ENCODE measurements at regions not wholly inside any gene's neighbourhood (a gene's known extent, or its start where the extent isn't known, plus 50 kb on each side); places are given as distances from the start of the nearest gene placed in this dataset.

DNA sequence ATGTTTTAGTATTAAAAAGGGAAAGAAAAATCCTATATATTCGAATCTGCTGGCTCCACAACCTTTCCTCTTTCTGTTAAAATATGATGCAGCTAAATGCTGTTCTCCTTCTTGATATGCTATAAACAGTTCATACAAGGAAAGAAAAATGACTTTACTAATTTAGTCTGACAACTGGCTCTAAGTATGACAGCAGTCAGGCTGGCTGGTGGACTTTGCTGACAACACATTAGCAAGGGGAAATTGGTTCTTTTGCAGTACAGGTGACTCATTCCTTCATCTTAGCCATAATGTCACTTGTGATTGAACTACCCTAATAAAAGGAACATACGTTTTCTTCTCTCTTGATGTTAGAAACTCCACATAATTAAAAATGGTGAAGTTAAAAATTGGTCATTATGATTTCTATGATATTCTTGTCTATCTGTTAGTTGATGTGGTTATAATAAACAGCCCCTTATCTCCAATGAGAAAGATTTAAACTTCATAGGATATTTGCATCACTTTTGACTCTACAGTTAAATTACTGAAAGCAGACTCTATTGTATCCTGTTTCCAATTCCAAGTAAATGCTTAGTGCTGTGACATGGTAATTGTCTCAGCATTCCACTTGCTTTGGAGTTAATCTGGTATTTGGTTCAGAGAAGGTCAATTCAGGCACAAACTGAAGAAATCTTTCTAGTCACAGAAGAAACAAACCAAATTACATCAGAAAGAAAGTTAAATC is 315.3 kb upstream of the GULP1 start:
- no peak for TF ChIP-seq REST (IDR thresholded peaks at IDR 0.05; ENCODE audit: unreplicated experiment)
- no peak for TF ChIP-seq CTCF (conservative IDR thresholded peaks at IDR 0.05; ENCODE audit: low read depth in 2 of 2)
- no peak for TF ChIP-seq POLR2AphosphoS5 (IDR thresholded peaks at IDR 0.05; ENCODE audit: low read depth)
- TF ChIP-seq EZH2 (IDR thresholded peaks at IDR 0.05; ENCODE audit: low read depth, unreplicated experiment), result no peak
- no peak for TF ChIP-seq STAT1 (IDR thresholded peaks at IDR 0.05; ENCODE audit: unreplicated experiment)
- TF ChIP-seq ZNF462 (CRISPR knock-in tag; IDR thresholded peaks at IDR 0.05), result no peak
- no peak for TF ChIP-seq ZNF114 (CRISPR knock-in tag; IDR thresholded peaks at IDR 0.05)
